HCT116 (cell line): ENCODE measurements at regions not wholly inside any gene's neighbourhood (a gene's known extent, or its start where the extent isn't known, plus 50 kb on each side); places are given as distances from the start of the nearest gene placed in this dataset.

Experiments
- ATAC-seq: fragments of 200-7000 bp; cut with Tn5 transposase; 2 replicates; pipeline ENCODE4 v1.9.1; 2020; ENCODE audit warnings: mild to moderate bottlenecking, moderate library complexity
- BruUV-seq: library from RNA; stranded (reverse); fragments of 400-500 nt; replicated peaks from 2 replicates; lab custom pipeline; 2021; lab: Mats Ljungman, UMichigan
- CTCF ChIA-PET: fragments of 300-600 bp; sonication (Branson Sonifier 250); formaldehyde crosslinking; loops from one replicate; lab custom pipeline; 2021; ENCODE audit warnings: antibody characterized with exemption; lab: Charles Lee
- POLR2A ChIA-PET: fragments of 300-600, 350-600 bp; sonication (Branson Sonifier 250); formaldehyde crosslinking; loops from one replicate; lab custom pipeline; 2021; ENCODE audit warnings: antibody characterized with exemption; lab: Charles Lee
- RAD21 ChIA-PET, 2 experiments: fragments of 300-600 bp; sonication (Branson Sonifier 250); formaldehyde crosslinking; loops; one replicate each; lab custom pipeline; 2023; ENCODE audit warnings: low total read pairs in 2 of 2; ENCODE audit not compliant: uncharacterized antibody in 2 of 2, unreplicated experiment in 2 of 2, low non-redundant PET in 1 of 2; lab: Charles Lee
- DNase-seq: peaks from one replicate; pipeline ENCODE4 v3.0.0-alpha.2; 2010; ENCODE audit warnings: low read depth, low spot score
- H2AFZ ChIP-seq: fragments of 200-600 bp; shearing (Covaris generic), sonication (generic); 2 replicates; pipeline ENCODE4 v1.6.1; 2017; ENCODE audit warnings: low read depth, mixed run types, mixed read lengths, antibody characterized with exemption, low read length; ENCODE audit not compliant: poor library complexity, severe bottlenecking
- H3K27ac ChIP-seq: 2 replicates; pipeline ENCODE4 v1.5.1; 2012; ENCODE audit warnings: low read depth, low read length
- H3K27me3 ChIP-seq: fragments of 200-600 bp; sonication (generic); 2 replicates; pipeline ENCODE4 v1.6.1; 2016; ENCODE audit warnings: mixed run types, low read length, mixed read lengths; ENCODE audit not compliant: insufficient read depth
- H3K36me3 ChIP-seq, 2 experiments: fragments of 200-500 bp in 1 of 2; fragments of 200-600 bp in 1 of 2; sonication (Bioruptor generic) in 1 of 2; sonication (generic) in 1 of 2; 2 replicates each; pipeline versions ENCODE4 v1.5.1 to v1.6.1; 2014 to 2016; ENCODE audit warnings: low read length in 2 of 2, inconsistent platforms in 1 of 2, mixed read lengths in 1 of 2, mixed run types in 1 of 2; ENCODE audit not compliant: insufficient read depth in 2 of 2, control insufficient read depth in 1 of 2
- H3K4me1 ChIP-seq, 2 experiments: fragments of 200-600 bp in 1 of 2; sonication (generic) in 1 of 2; 2 replicates each; pipeline versions ENCODE4 v1.5.1 to v1.6.1; 2012 to 2017; ENCODE audit warnings: low read length in 2 of 2, inconsistent platforms in 1 of 2, mild to moderate bottlenecking in 1 of 2, mixed read lengths in 1 of 2, mixed run types in 1 of 2, moderate library complexity in 1 of 2; ENCODE audit not compliant: insufficient read depth in 2 of 2, control insufficient read depth in 1 of 2
- H3K4me2 ChIP-seq: fragments of 200-600 bp; sonication (generic); 2 replicates; pipeline ENCODE4 v1.6.1; 2017; ENCODE audit warnings: mixed run types, low read length, mixed read lengths
- H3K4me3 ChIP-seq, 2 experiments: fragments of 200-600 bp in 1 of 2; sonication (generic) in 1 of 2; replicated peaks in 1 of 2; 2 replicates each; pipeline ENCODE4 v1.5.1; 2011 to 2016; ENCODE audit warnings: low read length in 2 of 2, control low read depth in 1 of 2, low read depth in 1 of 2, mild to moderate bottlenecking in 1 of 2, mixed read lengths in 1 of 2, mixed run types in 1 of 2
- H3K79me2 ChIP-seq: fragments of 200-600 bp; sonication (generic); 2 replicates; pipeline ENCODE4 v1.6.1; 2017; ENCODE audit warnings: mild to moderate bottlenecking, mixed run types, low read length, moderate library complexity, mixed read lengths; ENCODE audit not compliant: insufficient read depth
- H3K9ac ChIP-seq: fragments of 200-600 bp; sonication (generic); 2 replicates; pipeline ENCODE4 v1.6.1; 2016; ENCODE audit warnings: low read length, mixed read lengths
- H3K9me2 ChIP-seq: fragments of 200-600 bp; sonication (generic), shearing (Covaris generic); 2 replicates; pipeline ENCODE4 v1.6.1; 2017; ENCODE audit warnings: mixed run types, mild to moderate bottlenecking, moderate library complexity; ENCODE audit not compliant: insufficient read depth
- H3K9me3 ChIP-seq, 2 experiments: fragments of 200-500 bp in 1 of 2; fragments of 200-600 bp in 1 of 2; sonication (Bioruptor generic) in 1 of 2; sonication (generic) in 1 of 2; 2 replicates each; pipeline ENCODE4 v1.6.1; 2014 to 2017; ENCODE audit warnings: low read length in 2 of 2, mixed read lengths in 2 of 2, inconsistent platforms in 1 of 2, low read depth in 1 of 2, mild to moderate bottlenecking in 1 of 2, mixed run types in 1 of 2, moderate library complexity in 1 of 2; ENCODE audit not compliant: control insufficient read depth in 1 of 2, insufficient read depth in 1 of 2
- H4K20me1 ChIP-seq: fragments of 200-600 bp; sonication (generic), shearing (Covaris generic); 2 replicates; pipeline ENCODE4 v1.6.1; 2017; ENCODE audit warnings: mixed run types, mild to moderate bottlenecking, moderate library complexity; ENCODE audit not compliant: insufficient read depth
- CBX3 ChIP-seq: IDR thresholded peaks from 2 replicates; pipeline ENCODE4 v1.6.1; 2012; ENCODE audit warnings: low read depth
- EGR1 ChIP-seq: IDR thresholded peaks from 2 replicates; pipeline ENCODE4 v1.6.1; 2012; ENCODE audit warnings: low read depth
- ELF1 ChIP-seq: IDR thresholded peaks from 2 replicates; pipeline ENCODE4 v1.6.1; 2012; ENCODE audit warnings: low read depth, borderline replicate concordance
- EZH2 ChIP-seq: fragments of 200-600 bp; sonication (generic); IDR thresholded peaks from 2 replicates; pipeline ENCODE4 v1.6.1; 2017; ENCODE audit warnings: antibody characterized with exemption, mixed run types
- EZH2phosphoT487 ChIP-seq: fragments of 200-600 bp; IDR thresholded peaks from 2 replicates; pipeline ENCODE4 v1.6.1; 2018; ENCODE audit warnings: antibody characterized with exemption, borderline replicate concordance
- FOSL1 ChIP-seq: IDR thresholded peaks from 2 replicates; pipeline ENCODE4 v1.6.1; 2012; ENCODE audit warnings: low read depth
- JUND ChIP-seq: IDR thresholded peaks from 2 replicates; pipeline ENCODE4 v1.6.1; 2012
- POLR2AphosphoS5 ChIP-seq: IDR thresholded peaks from 2 replicates; pipeline ENCODE4 v1.6.1; 2011; ENCODE audit warnings: mild to moderate bottlenecking, low read depth, low read length, moderate library complexity
- SIN3A ChIP-seq: IDR thresholded peaks from 2 replicates; pipeline ENCODE4 v1.6.1; 2012; ENCODE audit warnings: low read depth
- SRF ChIP-seq: IDR thresholded peaks from 2 replicates; pipeline ENCODE4 v1.6.1; 2012; ENCODE audit warnings: low read depth
- TCF7L2 ChIP-seq: IDR thresholded peaks from 2 replicates; pipeline ENCODE4 v1.7.0; 2011; ENCODE audit warnings: borderline replicate concordance, inconsistent platforms; ENCODE audit not compliant: insufficient read depth, insufficient read length; ENCODE audit errors: extremely low read depth
- YY1 ChIP-seq: IDR thresholded peaks from 2 replicates; pipeline ENCODE4 v1.6.1; 2011; ENCODE audit warnings: low read length, low read depth, moderate library complexity, mild to moderate bottlenecking; ENCODE audit not compliant: insufficient replicate concordance; ENCODE audit errors: extremely low read depth
- ZFX ChIP-seq: fragments of 450-650 bp; IDR thresholded peaks from 2 replicates; pipeline ENCODE4 v1.6.1; 2017
- ZNF274 ChIP-seq: fragments of 200-500 bp; sonication (Bioruptor generic); IDR thresholded peaks from 2 replicates; pipeline ENCODE4 v1.6.1; 2014; ENCODE audit warnings: mild to moderate bottlenecking, low read depth, low read length, inconsistent platforms
- intact Hi-C: fragments of 100-400 bp; cut with micrococcal nuclease; formaldehyde crosslinking; loops from 2 replicates; pipeline ENCODE4 v1.10.0; 2022
- TF ChIP-seq, protein P1 (sequence below): IDR thresholded peaks from 2 replicates; pipeline ENCODE4 v1.6.1; 2012
- TF ChIP-seq, protein P2 (sequence below): IDR thresholded peaks from 2 replicates; pipeline ENCODE4 v1.6.1; 2012; ENCODE audit warnings: low read depth
- TF ChIP-seq, protein P3 (sequence below): IDR thresholded peaks from 2 replicates; pipeline ENCODE4 v1.6.1; 2012
- TF ChIP-seq, protein P4 (sequence below), 3 experiments: fragments of 200-600 bp in 1 of 3; sonication (generic) in 1 of 3; IDR thresholded peaks in 2 of 3; conservative IDR thresholded peaks in 1 of 3; 2 replicates each; pipeline ENCODE4 v1.5.1; 2012 to 2017; ENCODE audit warnings: low read depth in 2 of 3, low read length in 2 of 3, antibody characterized with exemption in 1 of 3, borderline replicate concordance in 1 of 3, control low read depth in 1 of 3, mild to moderate bottlenecking in 1 of 3, mixed read lengths in 1 of 3, mixed run types in 1 of 3, moderate library complexity in 1 of 3; ENCODE audit not compliant: insufficient read depth in 1 of 3
- TF ChIP-seq, protein P5 (sequence below): IDR thresholded peaks from 2 replicates; pipeline ENCODE4 v1.6.1; 2011; ENCODE audit warnings: mild to moderate bottlenecking, low read length, moderate library complexity; ENCODE audit not compliant: insufficient replicate concordance; ENCODE audit errors: extremely low read depth

DNA sequence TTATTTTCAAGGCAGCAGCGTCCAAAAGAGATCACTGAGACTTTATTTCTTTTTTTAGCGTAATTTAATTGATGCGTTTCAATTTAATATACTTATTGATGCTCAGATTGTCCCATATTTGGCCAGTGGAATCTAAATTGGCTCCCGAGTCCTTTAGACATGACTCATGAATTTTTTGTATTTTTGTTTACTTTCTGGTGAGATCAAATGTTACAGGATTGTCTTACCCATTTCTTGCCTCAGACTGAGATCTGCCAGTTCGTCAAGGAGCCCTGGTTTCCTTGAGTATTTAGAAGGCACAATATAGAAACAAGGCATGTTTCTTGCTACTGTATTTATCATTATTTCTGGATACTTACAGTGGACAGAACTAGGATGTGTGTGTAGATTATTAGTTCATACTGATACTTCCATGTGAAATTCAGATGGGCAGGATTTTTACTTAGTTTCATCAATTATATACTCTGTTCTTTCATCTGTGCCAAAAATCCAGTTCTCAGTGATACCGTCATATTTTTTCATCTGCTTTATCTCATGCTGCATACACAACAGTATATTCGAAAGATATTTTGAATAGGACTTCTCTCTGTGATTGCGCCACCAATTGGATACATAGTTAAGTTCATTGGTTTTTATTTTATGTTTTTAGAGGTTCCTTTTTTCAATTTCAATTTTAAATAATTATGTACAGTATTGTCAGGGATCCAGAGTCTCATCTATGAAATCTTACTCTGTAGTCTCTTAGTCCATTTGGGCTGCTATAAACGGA lies 436.9 kb upstream of the C2CD4B start:
- ChIA-PET POLR2A (no interaction called here), RAD21 (no interaction called here), CTCF (no interaction called here)
- Histone ChIP-seq H3K4me1 (peaks cover 5 to 15% of the 10 kb centered on the region in 2 experiments; a peak in 3 of 4 replicates), H4K20me1 (no peaks in the 10 kb centered on the region), H2AFZ (no peak overlapping the region), H3K36me3 (no peaks in the 10 kb centered on the region), H3K9me2 (no peaks in the 10 kb centered on the region), H3K9me3 (no peaks in the 10 kb centered on the region), H3K4me3 (no peak overlapping the region), H3K27me3 (peaks cover 17% of the 10 kb centered on the region; the same call in 1 of the 2 replicates), H3K4me2 (no peak overlapping the region), H3K9ac (no peak overlapping the region), H3K27ac (no peak overlapping the region), H3K79me2 (no peaks in the 10 kb centered on the region)
- intact Hi-C loops = no loop called here
- ATAC-seq = no peak
- no TSS peak for BruUV-seq
- DNase-seq = no peak
- TF ChIP-seq FOSL1 (no peak), SRF (no peak), ZNF274 (no peak), ELF1 (no peak), JUND (no peak), ZFX (no peak), EZH2 (no peak), EGR1 (no peak), SIN3A (no peak), YY1 (no peak), TCF7L2 (no peak), EZH2phosphoT487 (no peak), CBX3 (no peak), POLR2AphosphoS5 (no peak)
- TF ChIP-seq, protein P1, sequence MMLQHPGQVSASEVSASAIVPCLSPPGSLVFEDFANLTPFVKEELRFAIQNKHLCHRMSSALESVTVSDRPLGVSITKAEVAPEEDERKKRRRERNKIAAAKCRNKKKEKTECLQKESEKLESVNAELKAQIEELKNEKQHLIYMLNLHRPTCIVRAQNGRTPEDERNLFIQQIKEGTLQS = no peak
- TF ChIP-seq, protein P2, sequence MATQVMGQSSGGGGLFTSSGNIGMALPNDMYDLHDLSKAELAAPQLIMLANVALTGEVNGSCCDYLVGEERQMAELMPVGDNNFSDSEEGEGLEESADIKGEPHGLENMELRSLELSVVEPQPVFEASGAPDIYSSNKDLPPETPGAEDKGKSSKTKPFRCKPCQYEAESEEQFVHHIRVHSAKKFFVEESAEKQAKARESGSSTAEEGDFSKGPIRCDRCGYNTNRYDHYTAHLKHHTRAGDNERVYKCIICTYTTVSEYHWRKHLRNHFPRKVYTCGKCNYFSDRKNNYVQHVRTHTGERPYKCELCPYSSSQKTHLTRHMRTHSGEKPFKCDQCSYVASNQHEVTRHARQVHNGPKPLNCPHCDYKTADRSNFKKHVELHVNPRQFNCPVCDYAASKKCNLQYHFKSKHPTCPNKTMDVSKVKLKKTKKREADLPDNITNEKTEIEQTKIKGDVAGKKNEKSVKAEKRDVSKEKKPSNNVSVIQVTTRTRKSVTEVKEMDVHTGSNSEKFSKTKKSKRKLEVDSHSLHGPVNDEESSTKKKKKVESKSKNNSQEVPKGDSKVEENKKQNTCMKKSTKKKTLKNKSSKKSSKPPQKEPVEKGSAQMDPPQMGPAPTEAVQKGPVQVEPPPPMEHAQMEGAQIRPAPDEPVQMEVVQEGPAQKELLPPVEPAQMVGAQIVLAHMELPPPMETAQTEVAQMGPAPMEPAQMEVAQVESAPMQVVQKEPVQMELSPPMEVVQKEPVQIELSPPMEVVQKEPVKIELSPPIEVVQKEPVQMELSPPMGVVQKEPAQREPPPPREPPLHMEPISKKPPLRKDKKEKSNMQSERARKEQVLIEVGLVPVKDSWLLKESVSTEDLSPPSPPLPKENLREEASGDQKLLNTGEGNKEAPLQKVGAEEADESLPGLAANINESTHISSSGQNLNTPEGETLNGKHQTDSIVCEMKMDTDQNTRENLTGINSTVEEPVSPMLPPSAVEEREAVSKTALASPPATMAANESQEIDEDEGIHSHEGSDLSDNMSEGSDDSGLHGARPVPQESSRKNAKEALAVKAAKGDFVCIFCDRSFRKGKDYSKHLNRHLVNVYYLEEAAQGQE = no peak
- TF ChIP-seq, protein P3, sequence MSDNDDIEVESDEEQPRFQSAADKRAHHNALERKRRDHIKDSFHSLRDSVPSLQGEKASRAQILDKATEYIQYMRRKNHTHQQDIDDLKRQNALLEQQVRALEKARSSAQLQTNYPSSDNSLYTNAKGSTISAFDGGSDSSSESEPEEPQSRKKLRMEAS = no peak
- TF ChIP-seq, protein P4, sequence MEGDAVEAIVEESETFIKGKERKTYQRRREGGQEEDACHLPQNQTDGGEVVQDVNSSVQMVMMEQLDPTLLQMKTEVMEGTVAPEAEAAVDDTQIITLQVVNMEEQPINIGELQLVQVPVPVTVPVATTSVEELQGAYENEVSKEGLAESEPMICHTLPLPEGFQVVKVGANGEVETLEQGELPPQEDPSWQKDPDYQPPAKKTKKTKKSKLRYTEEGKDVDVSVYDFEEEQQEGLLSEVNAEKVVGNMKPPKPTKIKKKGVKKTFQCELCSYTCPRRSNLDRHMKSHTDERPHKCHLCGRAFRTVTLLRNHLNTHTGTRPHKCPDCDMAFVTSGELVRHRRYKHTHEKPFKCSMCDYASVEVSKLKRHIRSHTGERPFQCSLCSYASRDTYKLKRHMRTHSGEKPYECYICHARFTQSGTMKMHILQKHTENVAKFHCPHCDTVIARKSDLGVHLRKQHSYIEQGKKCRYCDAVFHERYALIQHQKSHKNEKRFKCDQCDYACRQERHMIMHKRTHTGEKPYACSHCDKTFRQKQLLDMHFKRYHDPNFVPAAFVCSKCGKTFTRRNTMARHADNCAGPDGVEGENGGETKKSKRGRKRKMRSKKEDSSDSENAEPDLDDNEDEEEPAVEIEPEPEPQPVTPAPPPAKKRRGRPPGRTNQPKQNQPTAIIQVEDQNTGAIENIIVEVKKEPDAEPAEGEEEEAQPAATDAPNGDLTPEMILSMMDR (IDR thresholded peaks at IDR 0.05 in 2 of 3, conservative IDR thresholded peaks at IDR 0.05 in 1 of 3; ENCODE audit: borderline replicate concordance in 1 of 3, insufficient read depth in 1 of 3, low read depth in 2 of 3, low read length in 2 of 3) = no peak
- TF ChIP-seq, protein P5, sequence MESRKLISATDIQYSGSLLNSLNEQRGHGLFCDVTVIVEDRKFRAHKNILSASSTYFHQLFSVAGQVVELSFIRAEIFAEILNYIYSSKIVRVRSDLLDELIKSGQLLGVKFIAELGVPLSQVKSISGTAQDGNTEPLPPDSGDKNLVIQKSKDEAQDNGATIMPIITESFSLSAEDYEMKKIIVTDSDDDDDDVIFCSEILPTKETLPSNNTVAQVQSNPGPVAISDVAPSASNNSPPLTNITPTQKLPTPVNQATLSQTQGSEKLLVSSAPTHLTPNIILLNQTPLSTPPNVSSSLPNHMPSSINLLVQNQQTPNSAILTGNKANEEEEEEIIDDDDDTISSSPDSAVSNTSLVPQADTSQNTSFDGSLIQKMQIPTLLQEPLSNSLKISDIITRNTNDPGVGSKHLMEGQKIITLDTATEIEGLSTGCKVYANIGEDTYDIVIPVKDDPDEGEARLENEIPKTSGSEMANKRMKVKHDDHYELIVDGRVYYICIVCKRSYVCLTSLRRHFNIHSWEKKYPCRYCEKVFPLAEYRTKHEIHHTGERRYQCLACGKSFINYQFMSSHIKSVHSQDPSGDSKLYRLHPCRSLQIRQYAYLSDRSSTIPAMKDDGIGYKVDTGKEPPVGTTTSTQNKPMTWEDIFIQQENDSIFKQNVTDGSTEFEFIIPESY = no peak
